Mesendoderm (in vitro differentiated cells): ENCODE measurements at regions not wholly inside any gene's neighbourhood (a gene's known extent, or its start where the extent isn't known, plus 50 kb on each side); places are given as distances from the start of the nearest gene placed in this dataset.
"Not testable (repeated sequence)": the region's sequence is repeated elsewhere in the genome, so short reads cannot be mapped to it uniquely, and the experiment has no call there.

Experiments
- DNase-seq: peaks from one replicate; pipeline ENCODE4 v3.0.0; 2013
- H2AK5ac ChIP-seq: 2 replicates; pipeline ENCODE4 v1.6.1; 2013; ENCODE audit warnings: low read length, inconsistent platforms
- H2BK120ac ChIP-seq: 2 replicates; pipeline ENCODE4 v1.6.1; 2013; ENCODE audit warnings: low read depth, mild to moderate bottlenecking, low read length, moderate library complexity, mixed read lengths
- H2BK15ac ChIP-seq: replicated peaks from 2 replicates; pipeline ENCODE4 v1.6.1; 2013; ENCODE audit warnings: low read depth, mild to moderate bottlenecking, moderate library complexity
- H2BK5ac ChIP-seq: 2 replicates; pipeline ENCODE4 v1.6.1; 2013; ENCODE audit warnings: low read length, inconsistent platforms
- H3K18ac ChIP-seq: 2 replicates; pipeline ENCODE4 v1.6.1; 2013; ENCODE audit warnings: mild to moderate bottlenecking, low read length, mixed read lengths
- H3K23ac ChIP-seq: one replicate; pipeline ENCODE4 v1.6.1; 2013; ENCODE audit warnings: low read length
- H3K27ac ChIP-seq: 2 replicates; pipeline ENCODE4 v1.5.1; 2013; ENCODE audit warnings: low read depth, mild to moderate bottlenecking, inconsistent platforms, low read length, moderate library complexity
- H3K27me3 ChIP-seq: 2 replicates; pipeline ENCODE4 v1.6.1; 2013; ENCODE audit warnings: low read length, control low read depth, mild to moderate bottlenecking, inconsistent platforms; ENCODE audit not compliant: insufficient read depth, poor library complexity
- H3K36me3 ChIP-seq: 2 replicates; pipeline ENCODE4 v1.6.1; 2013; ENCODE audit warnings: low read length, inconsistent platforms; ENCODE audit not compliant: control insufficient read depth, insufficient read depth
- H3K4ac ChIP-seq: one replicate; pipeline ENCODE4 v1.6.1; 2013; ENCODE audit warnings: low read depth, mild to moderate bottlenecking, low read length, moderate library complexity
- H3K4me1 ChIP-seq: 2 replicates; pipeline ENCODE4 v1.6.1; 2013; ENCODE audit warnings: low read depth, low read length, inconsistent platforms; ENCODE audit not compliant: control insufficient read depth
- H3K4me2 ChIP-seq: 2 replicates; pipeline ENCODE4 v1.6.1; 2013; ENCODE audit warnings: low read length
- H3K4me3 ChIP-seq: 2 replicates; pipeline ENCODE4 v1.5.1; 2013; ENCODE audit warnings: mild to moderate bottlenecking, low read length
- H3K56ac ChIP-seq: one replicate; pipeline ENCODE4 v1.6.1; 2013; ENCODE audit warnings: low read length
- H3K79me1 ChIP-seq: 2 replicates; pipeline ENCODE4 v1.6.1; 2013; ENCODE audit warnings: low read length, inconsistent platforms
- H3K79me2 ChIP-seq: 2 replicates; pipeline ENCODE4 v1.6.1; 2013; ENCODE audit warnings: mild to moderate bottlenecking, low read length; ENCODE audit not compliant: control insufficient read depth, insufficient read depth
- H3K9ac ChIP-seq: 2 replicates; pipeline ENCODE4 v1.6.1; 2013; ENCODE audit warnings: low read length, inconsistent platforms
- H4K5ac ChIP-seq: one replicate; pipeline ENCODE4 v1.6.1; 2013; ENCODE audit warnings: low read length
- H4K8ac ChIP-seq: one replicate; pipeline ENCODE4 v1.6.1; 2013; ENCODE audit warnings: low read depth, mild to moderate bottlenecking, control low read depth, low read length, moderate library complexity
- WGBS: extraction: QIAGEN DNeasy Blood & Tissue Kit; methylation state at CpG from one replicate; pipeline ENCODE4 v1.1.7; 2013; ENCODE audit warnings: low lambda C conversion rate, missing lambda C conversion rate; ENCODE audit not compliant: insufficient coverage; ENCODE audit errors: extremely low coverage; 5-methylcytosine and 5-hydroxymethylcytosine counted together

GRCh38 chr19:27355581-27355980 lies 1857.4 kb downstream of the UQCRFS1 start:
- H2BK15ac ChIP-seq, H2AK5ac ChIP-seq, H3K18ac ChIP-seq, H4K8ac ChIP-seq, H3K4ac ChIP-seq, H3K36me3 ChIP-seq, H4K5ac ChIP-seq, H3K23ac ChIP-seq, DNase-seq, H3K27ac ChIP-seq, H2BK5ac ChIP-seq, H2BK120ac ChIP-seq, H3K79me2 ChIP-seq, H3K79me1 ChIP-seq, H3K56ac ChIP-seq, H3K4me2 ChIP-seq, H3K27me3 ChIP-seq, H3K4me1 ChIP-seq, H3K9ac ChIP-seq, H3K4me3 ChIP-seq: not testable (repeated sequence)
- WGBS, result no CpG with 5 or more reads among the region's 4 CpGs
